GM18909 (cell line): ENCODE measurements at regions not wholly inside any gene's neighbourhood (a gene's known extent, or its start where the extent isn't known, plus 50 kb on each side); places are given as distances from the start of the nearest gene placed in this dataset.

ENCODE experiments used
- ATAC-seq: cut with Tn5 transposase; IDR thresholded peaks from one replicate; pipeline ENCODE4 v1.9.1; 2021; ENCODE audit warnings: mild to moderate bottlenecking; ENCODE audit not compliant: unreplicated experiment, poor library complexity

GRCh38 chr12:32039917-32040575, 66.6 kb upstream of the BICD1 start:
- ATAC-seq, result no peak

GRCh38 chr12:32043928-32044549, 62.6 kb upstream of the BICD1 start:
- ATAC-seq, result no peak

- no peak for ATAC-seq
These were observed 59.1 kb upstream of the BICD1 start for GRCh38 chr12:32047357-32048212.

- no peak for ATAC-seq
These were observed 57.9 kb upstream of the BICD1 start for GRCh38 chr12:32048791-32049190.

GRCh38 chr12:32049956-32050355, 56.7 kb upstream of the BICD1 start:
- ATAC-seq, result no peak

GRCh38 chr12:32051511-32052211, 55.0 kb upstream of the BICD1 start:
- ATAC-seq, result no peak

GRCh38 chr12:32052212-32052713, 54.4 kb upstream of the BICD1 start:
- no peak for ATAC-seq

- no peak for ATAC-seq
These were observed 52.6 kb upstream of the BICD1 start for GRCh38 chr12:32053881-32054624.
